ENCODE measurements at regions not wholly inside any gene's neighbourhood (a gene's known extent, or its start where the extent isn't known, plus 50 kb on each side); places are given as distances from the start of the nearest gene placed in this dataset.

DNA sequence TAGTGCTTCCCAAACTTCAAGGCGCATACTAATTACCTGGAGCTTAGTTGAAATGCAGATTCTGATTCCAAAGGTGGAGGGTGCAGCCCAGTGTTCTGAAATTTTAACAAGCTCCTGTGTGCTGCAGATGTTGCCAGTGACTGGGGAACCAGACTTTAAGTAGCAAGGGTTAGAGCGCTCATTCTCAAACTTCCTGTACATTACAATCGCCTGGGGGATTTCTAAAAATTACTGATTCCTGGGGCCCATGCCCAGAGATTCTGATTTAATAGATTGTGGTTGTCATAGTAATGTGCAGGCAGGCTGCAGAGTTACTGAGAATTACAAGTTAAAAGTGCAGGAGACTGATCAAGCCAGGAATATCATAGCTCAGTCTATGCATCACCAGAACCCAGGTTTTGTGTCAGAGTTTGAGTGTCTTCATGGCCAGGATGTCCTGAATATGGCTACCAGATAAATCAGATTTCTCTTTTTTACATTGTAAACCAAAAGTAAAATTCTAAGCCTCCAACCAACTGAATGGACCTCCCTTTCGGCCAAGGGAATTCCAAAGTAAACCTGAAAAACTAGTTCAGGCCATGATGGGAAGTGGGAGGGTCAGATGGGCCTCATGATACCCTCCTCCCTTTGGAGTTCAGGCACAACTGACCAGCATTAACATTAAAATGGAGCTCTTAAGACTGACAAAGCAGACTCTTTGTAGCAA is 121.6 kb downstream of the ATXN3L start:
- no peak for TF ChIP-seq POLR2A (IDR thresholded peaks at IDR 0.05; ENCODE audit: low read length)
- no peak for TF ChIP-seq GATA1 (IDR thresholded peaks at IDR 0.05; ENCODE audit: low read depth, low read length)
